ENCODE measurements at regions not wholly inside any gene's neighbourhood (a gene's known extent, or its start where the extent isn't known, plus 50 kb on each side); places are given as distances from the start of the nearest gene placed in this dataset.

DNA sequence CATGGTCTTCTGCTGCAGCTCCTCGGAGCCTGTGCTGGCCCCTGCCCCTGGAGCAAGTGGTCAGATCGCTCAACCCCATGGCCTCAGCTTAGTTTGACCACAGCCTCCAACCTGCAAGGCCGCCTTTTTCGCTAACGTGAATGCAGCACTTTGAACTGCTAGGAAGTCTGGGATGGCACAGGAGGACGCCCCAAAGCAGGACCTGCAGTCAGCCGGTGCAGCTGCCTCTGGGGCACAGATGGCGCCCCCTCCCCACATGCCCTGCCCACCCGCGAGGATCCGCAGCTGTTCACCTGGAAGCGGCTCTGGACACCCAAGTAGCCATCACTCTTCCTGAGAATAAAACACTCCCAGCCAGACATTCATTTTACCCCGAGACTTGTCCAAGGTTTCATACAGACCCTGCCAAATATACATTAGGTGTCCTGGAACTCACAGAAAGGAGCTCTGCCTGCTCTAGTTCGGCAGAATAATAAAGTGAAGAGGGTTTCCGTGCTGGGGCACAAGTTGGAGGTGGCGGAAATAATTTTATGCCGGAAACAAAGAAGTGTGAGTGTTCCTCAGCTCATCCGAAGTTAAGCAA lies 510.1 kb downstream of the EIPR1 start:
- intact Hi-C loops (cut with DNase I; ENCODE audit: low total_unique reads), result no loop called here
- Histone ChIP-seq H3K9me3 (no peaks in the 10 kb centered on the region), H3K36me3 (no peaks in the 10 kb centered on the region), H3K4me1 (no peaks in the 10 kb centered on the region), H3K4me3 (no peak overlapping the region), H3K27ac (no peak overlapping the region), H3K27me3 (no peaks in the 10 kb centered on the region)
- in situ Hi-C loops (cut with MboI; ENCODE audit: low sequenced_read_pairs in 4 of 4), result no loop called here
- ATAC-seq (no peak), DNase-seq (no peak)
- no peak for TF ChIP-seq POLR2A (IDR thresholded peaks at IDR 0.05)
- TF ChIP-seq, protein P1, sequence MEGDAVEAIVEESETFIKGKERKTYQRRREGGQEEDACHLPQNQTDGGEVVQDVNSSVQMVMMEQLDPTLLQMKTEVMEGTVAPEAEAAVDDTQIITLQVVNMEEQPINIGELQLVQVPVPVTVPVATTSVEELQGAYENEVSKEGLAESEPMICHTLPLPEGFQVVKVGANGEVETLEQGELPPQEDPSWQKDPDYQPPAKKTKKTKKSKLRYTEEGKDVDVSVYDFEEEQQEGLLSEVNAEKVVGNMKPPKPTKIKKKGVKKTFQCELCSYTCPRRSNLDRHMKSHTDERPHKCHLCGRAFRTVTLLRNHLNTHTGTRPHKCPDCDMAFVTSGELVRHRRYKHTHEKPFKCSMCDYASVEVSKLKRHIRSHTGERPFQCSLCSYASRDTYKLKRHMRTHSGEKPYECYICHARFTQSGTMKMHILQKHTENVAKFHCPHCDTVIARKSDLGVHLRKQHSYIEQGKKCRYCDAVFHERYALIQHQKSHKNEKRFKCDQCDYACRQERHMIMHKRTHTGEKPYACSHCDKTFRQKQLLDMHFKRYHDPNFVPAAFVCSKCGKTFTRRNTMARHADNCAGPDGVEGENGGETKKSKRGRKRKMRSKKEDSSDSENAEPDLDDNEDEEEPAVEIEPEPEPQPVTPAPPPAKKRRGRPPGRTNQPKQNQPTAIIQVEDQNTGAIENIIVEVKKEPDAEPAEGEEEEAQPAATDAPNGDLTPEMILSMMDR (IDR thresholded peaks at IDR 0.05 in 4 of 5, conservative IDR thresholded peaks at IDR 0.05 in 1 of 5), result no peak

DNA sequence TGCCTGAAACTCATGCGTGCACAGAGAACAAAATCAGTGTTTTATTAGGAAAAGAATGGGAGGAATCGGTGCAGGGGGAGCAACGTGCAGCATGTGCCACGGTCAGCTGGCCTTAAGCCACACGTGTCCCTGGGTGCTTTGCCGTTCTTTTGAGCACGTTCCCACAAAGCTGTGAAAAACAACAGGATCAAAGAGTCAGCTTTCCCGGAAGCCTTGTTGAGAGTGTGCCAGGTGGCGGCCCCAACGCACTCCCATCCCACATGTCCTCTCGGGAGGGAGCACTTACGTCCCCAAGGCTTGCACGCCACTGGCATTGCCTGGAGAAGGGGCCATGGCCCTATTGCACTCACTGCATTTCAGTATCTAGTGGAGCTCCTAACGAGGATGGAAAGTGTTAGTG lies 511.2 kb downstream of the EIPR1 start:
- ATAC-seq, result no peak
- Histone ChIP-seq H3K27me3 (no peaks in the 10 kb centered on the region), H3K27ac (no peak overlapping the region), H3K9me3 (no peaks in the 10 kb centered on the region), H3K4me3 (no peak overlapping the region), H3K36me3 (no peaks in the 10 kb centered on the region), H3K4me1 (no peaks in the 10 kb centered on the region)
- intact Hi-C loops (cut with DNase I; ENCODE audit: low total_unique reads), result no loop called here
- TF ChIP-seq, protein P1 (IDR thresholded peaks at IDR 0.05 in 4 of 5, conservative IDR thresholded peaks at IDR 0.05 in 1 of 5), result no peak
- TF ChIP-seq POLR2A (IDR thresholded peaks at IDR 0.05), result no peak
- no peak for DNase-seq
- in situ Hi-C loops (cut with MboI; ENCODE audit: low sequenced_read_pairs in 4 of 4), result no loop called here

DNA sequence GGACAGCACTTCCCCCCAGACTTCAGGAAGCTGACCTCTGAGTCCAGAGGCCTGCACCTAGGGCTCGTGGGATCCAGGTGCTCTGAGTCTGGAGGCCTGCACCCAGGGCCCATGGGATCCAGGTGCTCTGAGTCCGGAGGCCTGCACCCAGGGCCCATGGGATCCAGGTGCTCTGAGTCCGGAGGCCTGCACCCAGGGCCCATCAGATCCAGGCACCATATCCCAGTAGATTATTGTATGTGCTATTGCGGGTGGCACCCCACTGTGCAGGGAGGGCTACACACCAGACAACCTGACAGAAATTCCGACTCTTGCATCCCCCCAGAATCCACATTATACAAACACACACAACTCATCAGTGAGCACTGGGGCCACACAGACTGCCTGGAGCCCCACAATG lies 515.2 kb downstream of the EIPR1 start:
- no peaks in the 10 kb centered on the region for H3K4me1 ChIP-seq
- no peaks in the 10 kb centered on the region for H3K9me3 ChIP-seq
- in situ Hi-C loops (cut with MboI; ENCODE audit: low sequenced_read_pairs in 4 of 4), result no loop called here
- no peak for TF ChIP-seq POLR2A (IDR thresholded peaks at IDR 0.05)
- TF ChIP-seq, protein P1 (IDR thresholded peaks at IDR 0.05 in 4 of 5, conservative IDR thresholded peaks at IDR 0.05 in 1 of 5), result no peak
- ATAC-seq (no peak), DNase-seq (no peak)
- H3K27ac ChIP-seq, result no peak overlapping the region
- H3K36me3 ChIP-seq, result no peaks in the 10 kb centered on the region
- no peak overlapping the region for H3K4me3 ChIP-seq
- H3K27me3 ChIP-seq, result no peaks in the 10 kb centered on the region
- intact Hi-C loops (cut with DNase I; ENCODE audit: low total_unique reads), result no loop called here

DNA sequence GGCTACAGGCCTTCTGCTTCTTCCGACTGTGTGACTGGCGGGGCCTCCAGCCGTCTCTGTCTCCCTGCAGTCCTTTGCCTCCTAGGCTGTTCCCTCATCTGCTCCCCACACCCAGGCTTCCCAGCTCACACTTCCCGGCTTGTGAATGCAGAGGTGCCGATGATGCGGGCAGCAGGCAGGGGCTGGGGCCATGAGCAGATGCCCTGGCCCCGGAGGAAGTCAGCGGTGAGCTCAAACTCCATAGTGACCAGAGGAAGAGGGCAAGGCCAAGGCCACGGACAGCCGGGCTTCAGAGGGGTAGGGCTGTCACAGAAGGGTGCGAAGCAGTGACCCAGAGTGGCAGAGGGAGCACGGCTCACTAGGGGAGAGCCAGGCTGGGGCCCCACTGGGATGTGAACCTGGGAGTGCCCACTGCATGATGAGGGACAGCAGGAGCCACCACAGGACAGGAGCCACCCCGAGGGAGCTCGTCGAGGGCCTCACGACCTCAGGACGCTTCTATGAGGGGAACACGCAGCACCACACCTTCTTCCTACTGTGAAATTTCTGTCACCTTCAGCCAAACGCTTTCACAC lies 515.9 kb downstream of the EIPR1 start:
- DNase-seq (no peak), ATAC-seq (no peak)
- Histone ChIP-seq H3K4me1 (no peaks in the 10 kb centered on the region), H3K27me3 (no peaks in the 10 kb centered on the region), H3K36me3 (no peaks in the 10 kb centered on the region), H3K9me3 (no peaks in the 10 kb centered on the region), H3K27ac (no peak overlapping the region), H3K4me3 (no peak overlapping the region)
- intact Hi-C loops (cut with DNase I; ENCODE audit: low total_unique reads) (no loop called here), in situ Hi-C loops (cut with MboI; ENCODE audit: low sequenced_read_pairs in 4 of 4) (no loop called here)
- TF ChIP-seq, protein P1 (IDR thresholded peaks at IDR 0.05 in 4 of 5, conservative IDR thresholded peaks at IDR 0.05 in 1 of 5), result no peak
- TF ChIP-seq POLR2A (IDR thresholded peaks at IDR 0.05), result no peak

All from gastrocnemius medialis (tissue), 4 donors.